HG03439 (cell line): ENCODE measurements at regions not wholly inside any gene's neighbourhood (a gene's known extent, or its start where the extent isn't known, plus 50 kb on each side); places are given as distances from the start of the nearest gene placed in this dataset.
"Not testable (repeated sequence)": the region's sequence is repeated elsewhere in the genome, so short reads cannot be mapped to it uniquely, and the experiment has no call there.

Experiments used
- ATAC-seq: cut with Tn5 transposase; IDR thresholded peaks from one replicate; pipeline ENCODE4 v1.9.1; 2021; ENCODE audit warnings: mild to moderate bottlenecking, moderate library complexity; ENCODE audit not compliant: unreplicated experiment

GRCh38 chr20:48217190-48217589 is 431.9 kb upstream of the SULF2 start:
- no peak for ATAC-seq

GRCh38 chr20:48215536-48215935 is 430.3 kb upstream of the SULF2 start:
- ATAC-seq = no peak

GRCh38 chr20:48214601-48215000 is 429.3 kb upstream of the SULF2 start:
- ATAC-seq = no peak

- not testable (repeated sequence) for ATAC-seq
Observed at GRCh38 chr20:48213635-48214034, 428.4 kb upstream of the SULF2 start.

- no peak for ATAC-seq
Observed at GRCh38 chr20:48212806-48213509, 427.7 kb upstream of the SULF2 start.

- no peak for ATAC-seq
Observed at GRCh38 chr20:48211847-48212246, 426.6 kb upstream of the SULF2 start.

GRCh38 chr20:48211238-48211637 is 426.0 kb upstream of the SULF2 start:
- ATAC-seq = no peak

- no peak for ATAC-seq
Observed at GRCh38 chr20:48210111-48211027, 425.1 kb upstream of the SULF2 start.

GRCh38 chr20:48209102-48209501 is 423.8 kb upstream of the SULF2 start:
- no peak for ATAC-seq

- ATAC-seq = no peak
Observed at GRCh38 chr20:48208176-48208575, 422.9 kb upstream of the SULF2 start.

- no peak for ATAC-seq
Observed at GRCh38 chr20:48207505-48207904, 422.2 kb upstream of the SULF2 start.

GRCh38 chr20:48205786-48206185 is 420.5 kb upstream of the SULF2 start:
- ATAC-seq = no peak

GRCh38 chr20:48205281-48205782 is 420.1 kb upstream of the SULF2 start:
- ATAC-seq = no peak

- no peak for ATAC-seq
Observed at GRCh38 chr20:48204499-48204898, 419.2 kb upstream of the SULF2 start.

GRCh38 chr20:48203252-48203651 is 418.0 kb upstream of the SULF2 start:
- ATAC-seq = no peak

- ATAC-seq = no peak
Observed at GRCh38 chr20:48202334-48203113, 417.2 kb upstream of the SULF2 start.

- no peak for ATAC-seq
Observed at GRCh38 chr20:48201885-48202284, 416.6 kb upstream of the SULF2 start.

GRCh38 chr20:48201188-48201587 is 415.9 kb upstream of the SULF2 start:
- ATAC-seq = no peak

- no peak for ATAC-seq
Observed at GRCh38 chr20:48198929-48199451, 413.7 kb upstream of the SULF2 start.

GRCh38 chr20:48197066-48197465 is 411.8 kb upstream of the SULF2 start:
- ATAC-seq = no peak

GRCh38 chr20:48196486-48196885 is 411.2 kb upstream of the SULF2 start:
- no peak for ATAC-seq
